ENCODE measurements at regions not wholly inside any gene's neighbourhood (a gene's known extent, or its start where the extent isn't known, plus 50 kb on each side); places are given as distances from the start of the nearest gene placed in this dataset.

GRCh38 chr4:84419201-84419600, 79.9 kb downstream of the NKX6-1 start:
- H3K4me3 ChIP-seq (ENCODE audit: control insufficient read depth in 1 of 7, extremely low read depth in 1 of 7, insufficient read depth in 4 of 7, low read depth in 2 of 7, low read length in 6 of 7): no peak overlapping the region
- H3K9me3 ChIP-seq (ENCODE audit: control extremely low read depth in 1 of 5, control insufficient read depth in 4 of 5, insufficient read depth in 2 of 5, low read depth in 1 of 5, low read length in 4 of 5): no peaks in the 10 kb centered on the region
- peaks cover 0 to 2% (median 0%) of the 10 kb centered on the region in 5 experiments for H3K27me3 ChIP-seq (replicated peaks in 2 of 5; ENCODE audit: control insufficient read depth in 4 of 5, insufficient read depth in 5 of 5, low read length in 4 of 5)
- POLR2A ChIA-PET: no interaction called here
- 90% methylated on average over 3 of the region's 3 CpGs for WGBS (ENCODE audit: insufficient coverage)
- H3K4me1 ChIP-seq (ENCODE audit: control extremely low read depth in 1 of 4, control insufficient read depth in 4 of 4, insufficient read depth in 4 of 4, low read length in 3 of 4): no peaks in the 10 kb centered on the region
- no peaks in the 10 kb centered on the region for H3K36me3 ChIP-seq (ENCODE audit: control insufficient read depth in 4 of 4, insufficient read depth in 4 of 4, low read length in 3 of 4)
- DNase-seq: no peak
- CTCF ChIA-PET: no interaction called here
- no peak overlapping the region for H3K27ac ChIP-seq (ENCODE audit: insufficient read depth in 1 of 2, low read depth in 1 of 2, low read length in 2 of 2, poor library complexity in 1 of 2, severe bottlenecking in 2 of 2)

GRCh38 chr4:84417997-84418709, 80.9 kb downstream of the NKX6-1 start:
- H3K4me1 ChIP-seq (ENCODE audit: control extremely low read depth in 1 of 4, control insufficient read depth in 4 of 4, insufficient read depth in 4 of 4, low read length in 3 of 4): no peaks in the 10 kb centered on the region
- CTCF ChIA-PET: interaction anchor here (0.6 kb wide), 1 partner anchor 22 kb away, joined by 3 read pairs; no protein-coding TSS in a partner anchor
- no peaks in the 10 kb centered on the region for H3K36me3 ChIP-seq (ENCODE audit: control insufficient read depth in 4 of 4, insufficient read depth in 4 of 4, low read length in 3 of 4)
- H3K27ac ChIP-seq (ENCODE audit: insufficient read depth in 1 of 2, low read depth in 1 of 2, low read length in 2 of 2, poor library complexity in 1 of 2, severe bottlenecking in 2 of 2): no peak overlapping the region
- DNase-seq: no peak
- H3K27me3 ChIP-seq (replicated peaks in 2 of 5; ENCODE audit: control insufficient read depth in 4 of 5, insufficient read depth in 5 of 5, low read length in 4 of 5): peaks cover 0 to 2% (median 0%) of the 10 kb centered on the region in 5 experiments
- H3K4me3 ChIP-seq (ENCODE audit: control insufficient read depth in 1 of 7, extremely low read depth in 1 of 7, insufficient read depth in 4 of 7, low read depth in 2 of 7, low read length in 6 of 7): no peak overlapping the region
- no peaks in the 10 kb centered on the region for H3K9me3 ChIP-seq (ENCODE audit: control extremely low read depth in 1 of 5, control insufficient read depth in 4 of 5, insufficient read depth in 2 of 5, low read depth in 1 of 5, low read length in 4 of 5)
- 28% methylated on average over 3 of the region's 5 CpGs for WGBS (ENCODE audit: insufficient coverage)
- POLR2A ChIA-PET: no interaction called here

- POLR2A ChIA-PET: no interaction called here
- peaks cover 0 to 3% (median 2%) of the 10 kb centered on the region in 5 experiments for H3K27me3 ChIP-seq (replicated peaks in 2 of 5; ENCODE audit: control insufficient read depth in 4 of 5, insufficient read depth in 5 of 5, low read length in 4 of 5)
- H3K4me1 ChIP-seq (ENCODE audit: control extremely low read depth in 1 of 4, control insufficient read depth in 4 of 4, insufficient read depth in 4 of 4, low read length in 3 of 4): no peaks in the 10 kb centered on the region
- 100% methylated on average over 1 of the region's 1 CpG for WGBS (ENCODE audit: insufficient coverage)
- no peaks in the 10 kb centered on the region for H3K36me3 ChIP-seq (ENCODE audit: control insufficient read depth in 4 of 4, insufficient read depth in 4 of 4, low read length in 3 of 4)
- DNase-seq: no peak
- H3K9me3 ChIP-seq (ENCODE audit: control extremely low read depth in 1 of 5, control insufficient read depth in 4 of 5, insufficient read depth in 2 of 5, low read depth in 1 of 5, low read length in 4 of 5): no peaks in the 10 kb centered on the region
- CTCF ChIA-PET: no interaction called here
- H3K4me3 ChIP-seq (ENCODE audit: control insufficient read depth in 1 of 7, extremely low read depth in 1 of 7, insufficient read depth in 4 of 7, low read depth in 2 of 7, low read length in 6 of 7): no peak overlapping the region
- no peak overlapping the region for H3K27ac ChIP-seq (ENCODE audit: insufficient read depth in 1 of 2, low read depth in 1 of 2, low read length in 2 of 2, poor library complexity in 1 of 2, severe bottlenecking in 2 of 2)
Observed at GRCh38 chr4:84413976-84414375, 85.1 kb downstream of the NKX6-1 start.

- Histone ChIP-seq H3K27me3 (replicated peaks in 2 of 5; ENCODE audit: control insufficient read depth in 4 of 5, insufficient read depth in 5 of 5, low read length in 4 of 5) (peaks cover 0 to 3% (median 2%) of the 10 kb centered on the region in 5 experiments), H3K9me3 (ENCODE audit: control extremely low read depth in 1 of 5, control insufficient read depth in 4 of 5, insufficient read depth in 2 of 5, low read depth in 1 of 5, low read length in 4 of 5) (no peaks in the 10 kb centered on the region), H3K27ac (ENCODE audit: insufficient read depth in 1 of 2, low read depth in 1 of 2, low read length in 2 of 2, poor library complexity in 1 of 2, severe bottlenecking in 2 of 2) (no peak overlapping the region), H3K4me1 (ENCODE audit: control extremely low read depth in 1 of 4, control insufficient read depth in 4 of 4, insufficient read depth in 4 of 4, low read length in 3 of 4) (no peaks in the 10 kb centered on the region), H3K4me3 (ENCODE audit: control insufficient read depth in 1 of 7, extremely low read depth in 1 of 7, insufficient read depth in 4 of 7, low read depth in 2 of 7, low read length in 6 of 7) (no peak overlapping the region), H3K36me3 (ENCODE audit: control insufficient read depth in 4 of 4, insufficient read depth in 4 of 4, low read length in 3 of 4) (no peaks in the 10 kb centered on the region)
- CTCF ChIA-PET: no interaction called here
- POLR2A ChIA-PET: no interaction called here
- DNase-seq: no peak
Observed at GRCh38 chr4:84413480-84413879, 85.6 kb downstream of the NKX6-1 start.

GRCh38 chr4:84412062-84412461, 87.0 kb downstream of the NKX6-1 start:
- no peak overlapping the region for H3K27ac ChIP-seq (ENCODE audit: insufficient read depth in 1 of 2, low read depth in 1 of 2, low read length in 2 of 2, poor library complexity in 1 of 2, severe bottlenecking in 2 of 2)
- DNase-seq: no peak
- WGBS (ENCODE audit: insufficient coverage): 100% methylated on average over 1 of the region's 1 CpG
- H3K4me1 ChIP-seq (ENCODE audit: control extremely low read depth in 1 of 4, control insufficient read depth in 4 of 4, insufficient read depth in 4 of 4, low read length in 3 of 4): no peaks in the 10 kb centered on the region
- no peak overlapping the region for H3K4me3 ChIP-seq (ENCODE audit: control insufficient read depth in 1 of 7, extremely low read depth in 1 of 7, insufficient read depth in 4 of 7, low read depth in 2 of 7, low read length in 6 of 7)
- peaks cover 0 to 3% (median 1%) of the 10 kb centered on the region in 5 experiments for H3K27me3 ChIP-seq (replicated peaks in 2 of 5; ENCODE audit: control insufficient read depth in 4 of 5, insufficient read depth in 5 of 5, low read length in 4 of 5)
- H3K36me3 ChIP-seq (ENCODE audit: control insufficient read depth in 4 of 4, insufficient read depth in 4 of 4, low read length in 3 of 4): no peaks in the 10 kb centered on the region
- ChIA-PET CTCF (no interaction called here), POLR2A (no interaction called here)
- H3K9me3 ChIP-seq (ENCODE audit: control extremely low read depth in 1 of 5, control insufficient read depth in 4 of 5, insufficient read depth in 2 of 5, low read depth in 1 of 5, low read length in 4 of 5): no peaks in the 10 kb centered on the region

GRCh38 chr4:84407554-84408407, 91.3 kb downstream of the NKX6-1 start:
- H3K27me3 ChIP-seq (replicated peaks in 2 of 5; ENCODE audit: control insufficient read depth in 4 of 5, insufficient read depth in 5 of 5, low read length in 4 of 5): peaks cover 0 to 3% (median 0%) of the 10 kb centered on the region in 5 experiments
- no peak for DNase-seq
- H3K36me3 ChIP-seq (ENCODE audit: control insufficient read depth in 4 of 4, insufficient read depth in 4 of 4, low read length in 3 of 4): no peaks in the 10 kb centered on the region
- POLR2A ChIA-PET: no interaction called here
- H3K4me3 ChIP-seq (ENCODE audit: control insufficient read depth in 1 of 7, extremely low read depth in 1 of 7, insufficient read depth in 4 of 7, low read depth in 2 of 7, low read length in 6 of 7): no peak overlapping the region
- 94% methylated on average over 4 of the region's 6 CpGs for WGBS (ENCODE audit: insufficient coverage)
- CTCF ChIA-PET: no interaction called here
- H3K9me3 ChIP-seq (ENCODE audit: control extremely low read depth in 1 of 5, control insufficient read depth in 4 of 5, insufficient read depth in 2 of 5, low read depth in 1 of 5, low read length in 4 of 5): no peaks in the 10 kb centered on the region
- H3K27ac ChIP-seq (ENCODE audit: insufficient read depth in 1 of 2, low read depth in 1 of 2, low read length in 2 of 2, poor library complexity in 1 of 2, severe bottlenecking in 2 of 2): no peak overlapping the region
- H3K4me1 ChIP-seq (ENCODE audit: control extremely low read depth in 1 of 4, control insufficient read depth in 4 of 4, insufficient read depth in 4 of 4, low read length in 3 of 4): no peaks in the 10 kb centered on the region

- DNase-seq: no peak
- no CpG with 5 or more reads among the region's 4 CpGs for WGBS (ENCODE audit: insufficient coverage)
- CTCF ChIA-PET: no interaction called here
Observed at GRCh38 chr4:84403656-84404055, 95.4 kb downstream of the NKX6-1 start.

More at GRCh38 chr4:84403656-84404055, 95.4 kb downstream of the NKX6-1 start:
- Histone ChIP-seq H3K4me3 (ENCODE audit: control insufficient read depth in 1 of 7, extremely low read depth in 1 of 7, insufficient read depth in 4 of 7, low read depth in 2 of 7, low read length in 6 of 7) (no peak overlapping the region), H3K27ac (ENCODE audit: insufficient read depth in 1 of 2, low read depth in 1 of 2, low read length in 2 of 2, poor library complexity in 1 of 2, severe bottlenecking in 2 of 2) (no peak overlapping the region), H3K27me3 (replicated peaks in 2 of 5; ENCODE audit: control insufficient read depth in 4 of 5, insufficient read depth in 5 of 5, low read length in 4 of 5) (peaks cover 0 to 1% (median 0%) of the 10 kb centered on the region in 5 experiments), H3K4me1 (ENCODE audit: control extremely low read depth in 1 of 4, control insufficient read depth in 4 of 4, insufficient read depth in 4 of 4, low read length in 3 of 4) (no peaks in the 10 kb centered on the region), H3K9me3 (ENCODE audit: control extremely low read depth in 1 of 5, control insufficient read depth in 4 of 5, insufficient read depth in 2 of 5, low read depth in 1 of 5, low read length in 4 of 5) (no peaks in the 10 kb centered on the region), H3K36me3 (ENCODE audit: control insufficient read depth in 4 of 4, insufficient read depth in 4 of 4, low read length in 3 of 4) (no peaks in the 10 kb centered on the region)
- POLR2A ChIA-PET: no interaction called here

Data from common myeloid progenitor, CD34-positive (primary cell).